ENCODE measurements at regions not wholly inside any gene's neighbourhood (a gene's known extent, or its start where the extent isn't known, plus 50 kb on each side); places are given as distances from the start of the nearest gene placed in this dataset.

- H3K4me3 ChIP-seq: no peak overlapping the region
- DNase-seq: no peak
- intact Hi-C loops (cut with DNase I; ENCODE audit: low total_unique reads): no loop called here
- no peaks in the 10 kb centered on the region for H3K4me1 ChIP-seq
- H3K27ac ChIP-seq: no peak overlapping the region
- H3K27me3 ChIP-seq: peaks cover 0 to 26% of the 10 kb centered on the region in 2 donors
- no peaks in the 10 kb centered on the region for H3K36me3 ChIP-seq
- peaks cover 0 to 5% (median 0%) of the 10 kb centered on the region in 3 donors for H3K9me3 ChIP-seq
- TF ChIP-seq, protein P1, sequence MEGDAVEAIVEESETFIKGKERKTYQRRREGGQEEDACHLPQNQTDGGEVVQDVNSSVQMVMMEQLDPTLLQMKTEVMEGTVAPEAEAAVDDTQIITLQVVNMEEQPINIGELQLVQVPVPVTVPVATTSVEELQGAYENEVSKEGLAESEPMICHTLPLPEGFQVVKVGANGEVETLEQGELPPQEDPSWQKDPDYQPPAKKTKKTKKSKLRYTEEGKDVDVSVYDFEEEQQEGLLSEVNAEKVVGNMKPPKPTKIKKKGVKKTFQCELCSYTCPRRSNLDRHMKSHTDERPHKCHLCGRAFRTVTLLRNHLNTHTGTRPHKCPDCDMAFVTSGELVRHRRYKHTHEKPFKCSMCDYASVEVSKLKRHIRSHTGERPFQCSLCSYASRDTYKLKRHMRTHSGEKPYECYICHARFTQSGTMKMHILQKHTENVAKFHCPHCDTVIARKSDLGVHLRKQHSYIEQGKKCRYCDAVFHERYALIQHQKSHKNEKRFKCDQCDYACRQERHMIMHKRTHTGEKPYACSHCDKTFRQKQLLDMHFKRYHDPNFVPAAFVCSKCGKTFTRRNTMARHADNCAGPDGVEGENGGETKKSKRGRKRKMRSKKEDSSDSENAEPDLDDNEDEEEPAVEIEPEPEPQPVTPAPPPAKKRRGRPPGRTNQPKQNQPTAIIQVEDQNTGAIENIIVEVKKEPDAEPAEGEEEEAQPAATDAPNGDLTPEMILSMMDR (IDR thresholded peaks at IDR 0.05): no peak
Observed at GRCh38 chr20:47865912-47866311, 80.6 kb upstream of the SULF2 start.

- no peak for DNase-seq
- Histone ChIP-seq H3K36me3 (no peaks in the 10 kb centered on the region), H3K9me3 (peaks cover 0 to 5% (median 0%) of the 10 kb centered on the region in 3 donors), H3K27ac (no peak overlapping the region), H3K4me1 (no peaks in the 10 kb centered on the region), H3K4me3 (no peak overlapping the region), H3K27me3 (peaks cover 0 to 26% of the 10 kb centered on the region in 2 donors)
- intact Hi-C loops (cut with DNase I; ENCODE audit: low total_unique reads): no loop called here
- TF ChIP-seq, protein P1 (IDR thresholded peaks at IDR 0.05): no peak
Observed at GRCh38 chr20:47865451-47865850, 80.2 kb upstream of the SULF2 start.

DNA sequence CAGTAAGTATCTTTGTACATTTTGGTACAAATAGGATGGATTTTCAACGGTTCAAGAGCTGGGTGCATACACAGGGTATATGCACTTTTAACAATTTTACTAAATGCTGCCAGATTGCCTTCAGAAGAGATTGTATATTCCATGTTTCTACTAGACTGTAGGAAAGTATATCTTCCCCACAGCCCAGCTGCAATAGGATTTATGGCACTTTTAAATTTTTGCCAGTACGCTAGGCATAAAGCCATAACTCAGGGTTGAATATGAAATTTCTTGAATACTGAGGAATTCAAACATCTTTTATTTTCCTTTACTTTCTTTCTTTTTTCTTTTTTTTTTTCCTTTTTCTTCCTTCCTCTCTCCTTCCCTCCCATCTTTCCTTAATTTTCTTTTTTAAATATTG is 78.7 kb upstream of the SULF2 start:
- H3K36me3 ChIP-seq: no peaks in the 10 kb centered on the region
- intact Hi-C loops (cut with DNase I; ENCODE audit: low total_unique reads): no loop called here
- H3K27me3 ChIP-seq: peaks cover 0 to 26% of the 10 kb centered on the region in 2 donors
- H3K9me3 ChIP-seq: peaks cover 0 to 5% (median 0%) of the 10 kb centered on the region in 3 donors
- no peak for DNase-seq
- H3K27ac ChIP-seq: no peak overlapping the region
- H3K4me3 ChIP-seq: no peak overlapping the region
- H3K4me1 ChIP-seq: no peaks in the 10 kb centered on the region
- TF ChIP-seq, protein P1 (IDR thresholded peaks at IDR 0.05): no peak

- Histone ChIP-seq H3K27me3 (peaks cover 0 to 26% of the 10 kb centered on the region in 2 donors), H3K4me1 (peaks cover 0 to 3% (median under 1%) of the 10 kb centered on the region in 4 donors), H3K27ac (no peak overlapping the region), H3K4me3 (no peak overlapping the region), H3K36me3 (no peaks in the 10 kb centered on the region), H3K9me3 (peaks cover 0 to 5% (median 0%) of the 10 kb centered on the region in 3 donors)
- TF ChIP-seq, protein P1 (IDR thresholded peaks at IDR 0.05): no peak
- no peak for DNase-seq
- intact Hi-C loops (cut with DNase I; ENCODE audit: low total_unique reads): no loop called here
Observed at GRCh38 chr20:47863315-47863965, 78.2 kb upstream of the SULF2 start.

DNA sequence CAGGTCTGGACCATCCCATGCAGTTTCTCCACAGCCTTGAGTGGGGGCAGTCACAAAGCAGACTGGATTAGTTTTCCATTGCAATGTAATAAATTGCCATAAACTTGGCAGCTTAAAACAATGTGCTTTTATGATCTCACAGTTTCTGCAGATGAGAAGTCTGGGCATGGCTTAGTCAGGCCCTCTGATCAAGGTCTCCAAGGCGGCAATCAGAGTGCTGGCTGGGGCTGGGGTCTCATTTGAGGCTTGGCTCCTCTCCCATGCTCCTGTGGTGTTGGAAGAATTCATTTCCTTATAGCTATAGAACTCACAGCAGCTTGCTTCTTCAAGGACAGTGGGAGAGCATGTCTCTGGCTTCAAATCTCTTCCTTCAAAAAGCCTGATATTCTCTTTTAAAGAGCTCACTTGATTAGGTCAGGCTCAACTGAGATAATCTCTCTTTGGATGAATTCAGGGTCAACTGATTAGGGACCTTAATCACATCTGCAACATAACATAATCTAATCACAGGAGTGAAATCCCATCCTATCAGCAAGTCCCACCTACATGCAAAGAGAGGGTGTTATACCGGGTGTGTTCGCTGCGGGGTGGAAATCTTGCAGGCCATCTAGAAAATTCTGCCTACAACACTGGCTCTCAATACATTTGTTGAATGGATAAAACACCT is 77.4 kb upstream of the SULF2 start:
- DNase-seq: no peak
- TF ChIP-seq, protein P1 (IDR thresholded peaks at IDR 0.05): no peak
- no peak overlapping the region for H3K27ac ChIP-seq
- peaks cover 0 to 19% of the 10 kb centered on the region in 2 donors for H3K27me3 ChIP-seq
- peaks cover 0 to 10% (median 4%) of the 10 kb centered on the region in 4 donors for H3K4me1 ChIP-seq
- no peak overlapping the region for H3K4me3 ChIP-seq
- peaks cover 0 to 5% (median 0%) of the 10 kb centered on the region in 3 donors for H3K9me3 ChIP-seq
- no peaks in the 10 kb centered on the region for H3K36me3 ChIP-seq
- intact Hi-C loops (cut with DNase I; ENCODE audit: low total_unique reads): no loop called here
